ENCODE measurements at regions not wholly inside any gene's neighbourhood (a gene's known extent, or its start where the extent isn't known, plus 50 kb on each side); places are given as distances from the start of the nearest gene placed in this dataset.
"Not testable (repeated sequence)": the region's sequence is repeated elsewhere in the genome, so short reads cannot be mapped to it uniquely, and the experiment has no call there.

DNA sequence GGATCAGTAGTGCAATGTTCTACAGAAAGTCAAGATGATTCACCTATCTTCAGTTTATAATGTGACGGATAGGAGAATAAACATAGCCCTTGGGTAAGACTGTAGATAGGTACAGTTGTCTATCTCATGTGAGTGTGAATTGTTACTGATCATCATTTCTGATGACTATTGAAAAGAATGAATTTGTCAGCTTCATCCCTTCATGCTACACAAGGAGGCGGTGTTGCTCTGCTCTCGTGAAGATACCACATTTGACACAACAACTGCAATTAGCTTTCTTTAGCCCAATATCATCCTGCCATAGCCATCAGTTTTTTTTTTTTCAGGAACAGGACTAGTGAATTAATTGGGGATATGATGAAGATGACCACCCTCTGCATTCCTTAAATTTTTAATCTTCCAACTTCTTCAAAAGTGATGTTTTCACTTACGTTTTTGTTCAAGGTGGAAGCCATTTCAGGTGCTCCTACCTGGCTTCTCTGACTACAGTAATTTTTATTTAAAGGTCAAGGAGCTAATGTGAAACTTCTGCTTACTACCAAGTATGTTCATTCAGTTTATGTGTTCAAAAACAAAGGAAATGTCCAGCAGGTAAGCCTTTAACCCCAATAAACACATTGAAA, 152.9 kb upstream of the MOCS2 start:
- no peak overlapping the region for H3K4me3 ChIP-seq (ENCODE audit: low read length)
- H3K36me3 ChIP-seq (ENCODE audit: control insufficient read depth, insufficient read depth, low read length), result no peaks in the 10 kb centered on the region
- no peaks in the 10 kb centered on the region for H3K9me3 ChIP-seq (replicated peaks; ENCODE audit: control insufficient read depth, low read depth, low read length)
- H3K27me3 ChIP-seq (ENCODE audit: control insufficient read depth, insufficient read depth, low read length), result no peaks in the 10 kb centered on the region
- no peak overlapping the region for H3K27ac ChIP-seq (ENCODE audit: low read length)
- no peaks in the 10 kb centered on the region for H3K4me1 ChIP-seq (ENCODE audit: control insufficient read depth, insufficient read depth, low read length)
- DNase-seq, result peak; percentile 15
- no CpG with 5 or more reads among the region's 4 CpGs for WGBS (ENCODE audit: insufficient coverage)

DNA sequence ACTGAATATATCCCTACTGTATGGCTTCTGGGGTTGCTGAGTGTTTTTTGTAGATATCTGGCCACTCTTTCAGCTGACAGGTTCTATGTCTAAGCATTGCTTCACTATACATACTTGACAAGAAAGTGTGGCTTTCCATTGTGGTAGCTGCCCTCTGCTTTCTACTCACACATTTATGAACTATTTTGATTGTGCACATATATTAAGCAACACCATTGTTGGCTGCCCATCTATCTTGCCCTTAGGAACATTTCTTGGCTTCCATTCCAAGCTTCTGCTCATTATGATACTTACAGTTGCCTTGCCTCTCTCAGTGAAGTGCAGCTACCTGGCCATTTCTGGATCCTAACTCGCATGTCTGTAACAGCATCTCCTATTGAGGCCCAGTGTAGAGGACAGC, 153.6 kb upstream of the MOCS2 start:
- 100% methylated on average over 1 of the region's 1 CpG for WGBS (ENCODE audit: insufficient coverage)
- Histone ChIP-seq H3K27me3 (ENCODE audit: control insufficient read depth, insufficient read depth, low read length) (no peaks in the 10 kb centered on the region), H3K36me3 (ENCODE audit: control insufficient read depth, insufficient read depth, low read length) (no peaks in the 10 kb centered on the region), H3K4me1 (ENCODE audit: control insufficient read depth, insufficient read depth, low read length) (no peaks in the 10 kb centered on the region), H3K9me3 (replicated peaks; ENCODE audit: control insufficient read depth, low read depth, low read length) (no peaks in the 10 kb centered on the region), H3K4me3 (ENCODE audit: low read length) (no peak overlapping the region), H3K27ac (ENCODE audit: low read length) (no peak overlapping the region)
- no peak for DNase-seq

DNA sequence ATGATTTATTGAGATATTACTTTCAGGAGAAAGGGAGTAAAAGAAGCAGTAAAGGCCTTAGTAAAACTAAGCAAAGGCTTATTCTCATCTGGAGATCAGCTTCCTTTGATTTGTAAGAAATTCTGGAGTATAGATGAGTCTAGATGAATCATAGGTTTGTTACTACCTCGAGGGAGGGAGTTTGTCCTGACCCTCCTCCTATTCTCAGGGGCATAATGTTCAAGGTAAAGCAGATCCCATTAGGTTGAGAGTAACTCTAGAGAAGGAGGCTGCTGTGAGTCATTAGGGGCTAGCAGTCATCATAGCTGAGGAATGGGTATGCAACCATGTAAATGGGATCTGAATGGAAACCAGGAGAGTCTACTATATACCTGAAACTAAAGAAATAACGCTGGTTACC, 155.5 kb upstream of the MOCS2 start:
- Histone ChIP-seq H3K4me3 (ENCODE audit: low read length) (no peak overlapping the region), H3K4me1 (ENCODE audit: control insufficient read depth, insufficient read depth, low read length) (no peaks in the 10 kb centered on the region), H3K36me3 (ENCODE audit: control insufficient read depth, insufficient read depth, low read length) (no peaks in the 10 kb centered on the region), H3K27me3 (ENCODE audit: control insufficient read depth, insufficient read depth, low read length) (no peaks in the 10 kb centered on the region), H3K27ac (ENCODE audit: low read length) (no peak overlapping the region), H3K9me3 (replicated peaks; ENCODE audit: control insufficient read depth, low read depth, low read length) (no peaks in the 10 kb centered on the region)
- no CpG with 5 or more reads among the region's 2 CpGs for WGBS (ENCODE audit: insufficient coverage)
- DNase-seq, result no peak

DNA sequence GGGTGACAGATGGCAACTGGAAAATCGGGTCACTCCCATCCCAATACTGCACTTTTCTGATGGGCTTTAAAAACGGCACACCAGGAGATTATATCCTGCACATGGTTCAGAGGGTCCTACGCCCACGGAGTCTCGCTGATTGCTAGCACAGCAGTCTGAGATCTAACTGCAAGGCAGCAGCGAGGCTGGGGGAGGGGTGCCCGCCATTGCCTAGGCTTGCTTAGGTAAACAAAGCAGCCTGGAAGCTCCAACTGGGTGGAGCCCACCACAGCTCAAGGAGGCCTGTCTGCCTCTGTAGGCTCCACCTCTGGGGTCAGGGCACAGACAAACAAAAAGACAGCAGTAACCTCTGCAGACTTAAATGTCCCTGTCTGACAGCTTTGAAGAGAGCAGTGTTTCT, 158.7 kb upstream of the MOCS2 start:
- not testable (repeated sequence) for H3K4me3 ChIP-seq (ENCODE audit: low read length); DNase-seq; H3K36me3 ChIP-seq (ENCODE audit: control insufficient read depth, insufficient read depth, low read length); H3K4me1 ChIP-seq (ENCODE audit: control insufficient read depth, insufficient read depth, low read length); H3K27me3 ChIP-seq (ENCODE audit: control insufficient read depth, insufficient read depth, low read length); H3K27ac ChIP-seq (ENCODE audit: low read length); H3K9me3 ChIP-seq (replicated peaks; ENCODE audit: control insufficient read depth, low read depth, low read length)
- 89% methylated on average over 7 of the region's 7 CpGs for WGBS (ENCODE audit: insufficient coverage)

DNA sequence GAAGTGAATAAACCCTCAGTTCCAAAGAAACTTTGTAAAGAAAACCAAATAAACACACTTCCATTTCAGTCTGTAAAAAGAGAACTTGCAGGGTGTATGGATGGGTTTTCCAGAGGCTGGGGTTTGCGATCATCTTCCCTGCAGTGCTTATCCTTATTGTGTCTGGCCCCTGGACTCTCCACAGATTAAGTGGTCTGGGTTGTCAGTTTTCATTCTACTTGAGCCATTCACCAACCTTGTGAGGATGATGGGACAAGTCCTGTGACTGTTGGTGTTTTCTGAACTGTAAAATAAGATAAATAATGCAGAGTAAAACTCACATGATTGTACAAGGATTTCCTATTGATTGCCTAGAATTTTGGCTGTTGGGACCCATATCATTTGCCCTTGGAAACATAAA, 166.1 kb upstream of the MOCS2 start:
- Histone ChIP-seq H3K27me3 (ENCODE audit: control insufficient read depth, insufficient read depth, low read length) (no peaks in the 10 kb centered on the region), H3K27ac (ENCODE audit: low read length) (no peak overlapping the region), H3K4me3 (ENCODE audit: low read length) (no peak overlapping the region), H3K36me3 (ENCODE audit: control insufficient read depth, insufficient read depth, low read length) (no peaks in the 10 kb centered on the region), H3K9me3 (replicated peaks; ENCODE audit: control insufficient read depth, low read depth, low read length) (no peaks in the 10 kb centered on the region), H3K4me1 (ENCODE audit: control insufficient read depth, insufficient read depth, low read length) (no peaks in the 10 kb centered on the region)
- WGBS (ENCODE audit: insufficient coverage), result no CpG with 5 or more reads among the region's 1 CpG
- DNase-seq, result no peak

DNA sequence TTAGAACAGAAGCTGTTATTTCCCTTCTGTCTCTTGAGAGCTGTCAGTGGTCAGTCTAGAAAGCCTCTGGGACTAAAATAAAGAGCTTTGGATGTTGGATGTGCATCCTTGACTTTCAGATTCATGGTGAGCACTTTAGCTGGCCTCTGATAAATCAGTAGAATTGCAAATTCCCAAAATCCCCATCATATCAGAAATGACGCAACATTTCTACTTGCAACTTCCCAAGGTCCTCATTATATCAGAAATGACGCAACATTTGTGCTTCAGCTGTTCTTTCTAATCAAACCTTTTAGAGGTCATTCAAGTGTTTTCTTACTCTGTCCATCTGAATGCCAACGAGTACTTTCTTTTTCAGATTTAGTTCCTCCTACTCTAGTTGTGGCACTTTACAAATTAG, 167.3 kb upstream of the MOCS2 start:
- no peak overlapping the region for H3K4me3 ChIP-seq (ENCODE audit: low read length)
- H3K27me3 ChIP-seq (ENCODE audit: control insufficient read depth, insufficient read depth, low read length), result no peaks in the 10 kb centered on the region
- no peaks in the 10 kb centered on the region for H3K4me1 ChIP-seq (ENCODE audit: control insufficient read depth, insufficient read depth, low read length)
- H3K36me3 ChIP-seq (ENCODE audit: control insufficient read depth, insufficient read depth, low read length), result no peaks in the 10 kb centered on the region
- no peak overlapping the region for H3K27ac ChIP-seq (ENCODE audit: low read length)
- H3K9me3 ChIP-seq (replicated peaks; ENCODE audit: control insufficient read depth, low read depth, low read length), result no peaks in the 10 kb centered on the region
- WGBS (ENCODE audit: insufficient coverage), result 37% methylated on average over 2 of the region's 3 CpGs
- peak; percentile 73 for DNase-seq

DNA sequence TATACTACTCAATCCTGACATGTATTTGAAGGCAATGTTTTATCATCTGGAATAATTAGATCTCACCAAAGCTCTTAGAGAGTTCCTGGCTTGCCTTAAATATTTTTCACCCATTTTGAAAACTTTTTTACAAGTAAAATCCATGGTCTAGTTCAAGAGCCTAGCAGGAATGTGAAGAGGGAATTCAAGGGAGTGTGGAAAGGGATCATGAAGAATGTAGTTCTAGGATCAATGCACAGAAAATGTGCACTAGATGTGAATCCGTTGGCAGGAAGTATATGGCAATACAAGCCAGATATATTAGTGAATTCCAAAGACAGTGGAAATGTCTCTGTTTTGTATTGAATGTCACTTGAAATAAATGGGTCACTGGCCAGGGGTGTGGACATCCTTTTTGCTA, 167.9 kb upstream of the MOCS2 start:
- peak; percentile 60 for DNase-seq
- no peaks in the 10 kb centered on the region for H3K9me3 ChIP-seq (replicated peaks; ENCODE audit: control insufficient read depth, low read depth, low read length)
- no peak overlapping the region for H3K27ac ChIP-seq (ENCODE audit: low read length)
- H3K4me3 ChIP-seq (ENCODE audit: low read length), result no peak overlapping the region
- WGBS (ENCODE audit: insufficient coverage), result 38% methylated on average over 1 of the region's 1 CpG
- H3K36me3 ChIP-seq (ENCODE audit: control insufficient read depth, insufficient read depth, low read length), result no peaks in the 10 kb centered on the region
- H3K27me3 ChIP-seq (ENCODE audit: control insufficient read depth, insufficient read depth, low read length), result no peaks in the 10 kb centered on the region
- H3K4me1 ChIP-seq (ENCODE audit: control insufficient read depth, insufficient read depth, low read length), result no peaks in the 10 kb centered on the region

DNA sequence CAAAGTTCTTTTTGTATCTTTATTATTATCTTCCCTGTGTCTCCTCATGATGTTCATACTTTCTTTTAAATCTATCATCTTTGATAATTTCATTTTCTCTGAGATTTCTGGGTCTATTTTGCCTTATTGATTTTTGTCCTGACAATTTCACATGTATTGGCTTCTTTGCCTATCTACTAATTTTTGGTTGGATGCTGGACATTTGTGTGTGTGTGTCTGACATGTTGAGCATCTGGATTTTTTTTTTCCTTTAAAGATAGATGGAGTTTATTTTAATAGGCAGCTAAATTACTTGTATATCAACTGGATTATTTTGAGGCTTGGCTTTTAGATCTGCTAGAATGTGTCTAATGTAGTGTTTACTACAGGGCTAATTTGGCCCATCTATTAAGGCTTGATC, 178.0 kb upstream of the MOCS2 start:
- Histone ChIP-seq H3K4me3 (ENCODE audit: low read length) (no peak overlapping the region), H3K27ac (ENCODE audit: low read length) (no peak overlapping the region), H3K4me1 (ENCODE audit: control insufficient read depth, insufficient read depth, low read length) (no peaks in the 10 kb centered on the region), H3K9me3 (replicated peaks; ENCODE audit: control insufficient read depth, low read depth, low read length) (peaks cover 2% of the 10 kb centered on the region), H3K27me3 (ENCODE audit: control insufficient read depth, insufficient read depth, low read length) (no peaks in the 10 kb centered on the region), H3K36me3 (ENCODE audit: control insufficient read depth, insufficient read depth, low read length) (no peaks in the 10 kb centered on the region)
- DNase-seq, result no peak

DNA sequence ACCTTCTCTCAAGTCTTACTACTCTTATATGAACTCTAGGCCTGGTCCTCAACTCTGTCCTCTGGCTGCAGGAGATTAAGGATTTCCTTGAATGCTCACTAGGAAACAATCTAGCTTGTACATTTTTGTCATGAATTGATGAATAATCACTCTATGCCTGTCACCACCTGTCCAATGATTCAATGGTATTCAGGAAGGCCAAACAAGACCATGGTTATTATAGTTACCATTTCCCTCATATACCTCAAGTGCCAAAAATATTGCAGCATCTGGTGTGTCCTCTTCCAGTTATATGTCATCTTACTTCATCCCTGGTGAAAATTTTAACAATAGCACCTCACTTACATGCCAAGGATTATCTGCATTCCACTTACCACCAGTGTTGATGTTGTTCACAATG, 179.0 kb upstream of the MOCS2 start:
- Histone ChIP-seq H3K27ac (ENCODE audit: low read length) (no peak overlapping the region), H3K4me3 (ENCODE audit: low read length) (no peak overlapping the region), H3K27me3 (ENCODE audit: control insufficient read depth, insufficient read depth, low read length) (no peaks in the 10 kb centered on the region), H3K4me1 (ENCODE audit: control insufficient read depth, insufficient read depth, low read length) (no peaks in the 10 kb centered on the region), H3K9me3 (replicated peaks; ENCODE audit: control insufficient read depth, low read depth, low read length) (peaks cover 2% of the 10 kb centered on the region), H3K36me3 (ENCODE audit: control insufficient read depth, insufficient read depth, low read length) (no peaks in the 10 kb centered on the region)
- no peak for DNase-seq

DNA sequence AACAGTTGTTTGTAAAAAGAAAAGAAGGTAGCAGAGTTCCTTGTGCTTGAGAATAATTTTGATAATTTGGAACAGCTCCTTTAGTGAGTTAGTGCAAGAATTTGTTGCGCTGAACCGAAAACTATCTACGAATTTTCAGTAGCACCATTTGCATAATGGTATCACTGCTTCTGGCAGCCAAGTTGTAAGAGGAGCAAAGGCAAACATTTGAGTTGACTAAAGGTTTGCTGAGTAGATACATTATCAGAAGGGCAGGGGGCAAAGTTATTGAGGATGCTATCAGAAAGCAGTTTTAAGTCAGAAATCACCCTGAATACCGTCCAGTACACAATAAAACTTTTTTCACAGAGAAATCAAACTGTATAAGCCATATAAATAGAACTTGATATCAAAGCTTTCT, 181.5 kb upstream of the MOCS2 start:
- H3K4me1 ChIP-seq (ENCODE audit: control insufficient read depth, insufficient read depth, low read length), result no peaks in the 10 kb centered on the region
- no peaks in the 10 kb centered on the region for H3K36me3 ChIP-seq (ENCODE audit: control insufficient read depth, insufficient read depth, low read length)
- peaks cover 2% of the 10 kb centered on the region for H3K9me3 ChIP-seq (replicated peaks; ENCODE audit: control insufficient read depth, low read depth, low read length)
- WGBS (ENCODE audit: insufficient coverage), result 86% methylated on average over 3 of the region's 4 CpGs
- H3K27ac ChIP-seq (ENCODE audit: low read length), result no peak overlapping the region
- H3K4me3 ChIP-seq (ENCODE audit: low read length), result no peak overlapping the region
- H3K27me3 ChIP-seq (ENCODE audit: control insufficient read depth, insufficient read depth, low read length), result no peaks in the 10 kb centered on the region
- DNase-seq, result no peak

DNA sequence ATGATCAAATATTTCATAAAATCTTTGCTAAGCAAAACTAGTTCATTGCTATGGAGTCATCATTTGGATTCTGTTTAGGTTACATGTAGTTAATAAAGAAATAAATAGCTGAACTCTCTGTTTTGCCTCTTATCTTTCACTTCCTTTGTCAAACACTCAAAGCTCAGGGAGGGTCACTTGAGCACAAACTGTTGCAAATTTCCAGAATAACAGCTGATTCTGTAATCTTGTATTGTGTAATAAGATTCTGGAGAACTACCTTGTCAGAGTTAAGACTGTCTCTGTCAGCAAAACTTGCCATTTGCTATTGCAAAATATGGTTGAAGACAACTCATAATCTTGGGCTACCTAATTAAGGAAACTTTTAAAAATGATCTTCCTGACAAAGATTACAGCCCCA, 182.0 kb upstream of the MOCS2 start:
- H3K9me3 ChIP-seq (replicated peaks; ENCODE audit: control insufficient read depth, low read depth, low read length), result peaks cover 2% of the 10 kb centered on the region
- H3K27ac ChIP-seq (ENCODE audit: low read length), result no peak overlapping the region
- no peak for DNase-seq
- H3K36me3 ChIP-seq (ENCODE audit: control insufficient read depth, insufficient read depth, low read length), result no peaks in the 10 kb centered on the region
- H3K4me3 ChIP-seq (ENCODE audit: low read length), result no peak overlapping the region
- no peaks in the 10 kb centered on the region for H3K27me3 ChIP-seq (ENCODE audit: control insufficient read depth, insufficient read depth, low read length)
- no peaks in the 10 kb centered on the region for H3K4me1 ChIP-seq (ENCODE audit: control insufficient read depth, insufficient read depth, low read length)
